ENCODE measurements at regions not wholly inside any gene's neighbourhood (a gene's known extent, or its start where the extent isn't known, plus 50 kb on each side); places are given as distances from the start of the nearest gene placed in this dataset.

DNA sequence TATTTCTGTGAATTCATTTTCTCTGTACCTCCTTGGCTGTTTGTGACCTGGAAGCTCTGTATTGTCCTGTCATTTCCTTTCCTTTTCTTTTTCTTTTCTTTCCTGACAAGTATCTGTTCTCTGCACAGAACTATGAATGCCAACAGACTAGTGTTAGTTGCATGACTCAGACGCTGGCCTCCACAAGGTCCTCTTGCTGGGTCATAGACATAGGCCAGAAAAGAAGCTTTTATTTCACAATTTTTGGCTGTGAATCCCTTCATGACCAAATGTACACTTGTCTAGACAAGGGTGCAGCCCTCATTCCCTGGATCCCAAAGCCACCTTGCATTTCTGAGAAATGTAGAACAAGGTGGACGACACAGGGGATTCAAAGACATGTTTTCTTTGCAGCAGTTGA is 104.1 kb upstream of the MTNR1B start:
- TF ChIP-seq, protein P1, sequence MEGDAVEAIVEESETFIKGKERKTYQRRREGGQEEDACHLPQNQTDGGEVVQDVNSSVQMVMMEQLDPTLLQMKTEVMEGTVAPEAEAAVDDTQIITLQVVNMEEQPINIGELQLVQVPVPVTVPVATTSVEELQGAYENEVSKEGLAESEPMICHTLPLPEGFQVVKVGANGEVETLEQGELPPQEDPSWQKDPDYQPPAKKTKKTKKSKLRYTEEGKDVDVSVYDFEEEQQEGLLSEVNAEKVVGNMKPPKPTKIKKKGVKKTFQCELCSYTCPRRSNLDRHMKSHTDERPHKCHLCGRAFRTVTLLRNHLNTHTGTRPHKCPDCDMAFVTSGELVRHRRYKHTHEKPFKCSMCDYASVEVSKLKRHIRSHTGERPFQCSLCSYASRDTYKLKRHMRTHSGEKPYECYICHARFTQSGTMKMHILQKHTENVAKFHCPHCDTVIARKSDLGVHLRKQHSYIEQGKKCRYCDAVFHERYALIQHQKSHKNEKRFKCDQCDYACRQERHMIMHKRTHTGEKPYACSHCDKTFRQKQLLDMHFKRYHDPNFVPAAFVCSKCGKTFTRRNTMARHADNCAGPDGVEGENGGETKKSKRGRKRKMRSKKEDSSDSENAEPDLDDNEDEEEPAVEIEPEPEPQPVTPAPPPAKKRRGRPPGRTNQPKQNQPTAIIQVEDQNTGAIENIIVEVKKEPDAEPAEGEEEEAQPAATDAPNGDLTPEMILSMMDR (IDR thresholded peaks at IDR 0.05) = no peak
- TF ChIP-seq POLR2A (IDR thresholded peaks at IDR 0.05) = no peak
